ENCODE measurements at regions not wholly inside any gene's neighbourhood (a gene's known extent, or its start where the extent isn't known, plus 50 kb on each side); places are given as distances from the start of the nearest gene placed in this dataset.

GRCh38 chrX:39850630-39851152 is 247.1 kb downstream of the BCOR start (continued):
- TF ChIP-seq FOXJ3 (CRISPR knock-in tag; IDR thresholded peaks at IDR 0.05), result no peak
- peak; percentile 90 for TF ChIP-seq TCF12 (IDR thresholded peaks at IDR 0.05)
- peak; percentile 21 to 59; a peak in 2 of 4 replicates for TF ChIP-seq EP300 (IDR thresholded peaks at IDR 0.05; ENCODE audit: borderline replicate concordance in 1 of 2, low read depth in 1 of 2, low read length in 1 of 2)
- no peak for TF ChIP-seq ZBTB33 (IDR thresholded peaks at IDR 0.05; ENCODE audit: borderline replicate concordance, low read depth)

- Histone ChIP-seq H3K4me2 (no peak overlapping the region), H3K4me1 (ENCODE audit: control insufficient read depth in 1 of 2, insufficient read depth in 2 of 2, low read depth in 1 of 2, low read length in 1 of 2) (peaks cover 17 to 25% of the 10 kb centered on the region in 2 experiments; a peak in 2 of 4 replicates), H3K4me3 (ENCODE audit: low read depth in 2 of 2, low read length in 1 of 2) (no peak overlapping the region), H3K9me2 (no peaks in the 10 kb centered on the region), H3K9me3 (no peaks in the 10 kb centered on the region), H3K27ac (ENCODE audit: low read depth in 2 of 2, low read length in 1 of 2) (no peak overlapping the region), H3K27me3 (ENCODE audit: insufficient read depth) (no peaks in the 10 kb centered on the region; the same call in 1 of the 2 replicates), H3K36me3 (replicated peaks in 1 of 2; ENCODE audit: control insufficient read depth in 1 of 2, insufficient read depth in 2 of 2, low read length in 1 of 2) (no peaks in the 10 kb centered on the region), H3K79me2 (ENCODE audit: insufficient read depth) (no peaks in the 10 kb centered on the region), H3K9ac (no peak overlapping the region), H2AFZ (ENCODE audit: low read depth) (no peak overlapping the region), H4K20me1 (ENCODE audit: insufficient read depth) (no peaks in the 10 kb centered on the region), H3F3A (replicated peaks; ENCODE audit: insufficient read depth) (no peaks in the 10 kb centered on the region)
- POLR2A ChIA-PET, result no interaction called here
- TF ChIP-seq MAX (IDR thresholded peaks at IDR 0.05; ENCODE audit: low read depth), result no peak
- no peak for TF ChIP-seq GATA2 (CRISPR knock-in tag; IDR thresholded peaks at IDR 0.05)
- TF ChIP-seq FOXM1 (IDR thresholded peaks at IDR 0.05; ENCODE audit: low read depth), result no peak
- TF ChIP-seq SMC3 (IDR thresholded peaks at IDR 0.05; ENCODE audit: low read depth, low read length), result no peak
- TF ChIP-seq TCF12 (IDR thresholded peaks at IDR 0.05), result no peak
- no peak for TF ChIP-seq YY1 (IDR thresholded peaks at IDR 0.05; ENCODE audit: low read depth)
- no peak for TF ChIP-seq FOXJ3 (CRISPR knock-in tag; IDR thresholded peaks at IDR 0.05)
- no peak for TF ChIP-seq TEAD4 (IDR thresholded peaks at IDR 0.05; ENCODE audit: borderline replicate concordance, insufficient read depth)
- TF ChIP-seq RCOR1 (IDR thresholded peaks at IDR 0.05; ENCODE audit: low read length), result no peak
- no peak for TF ChIP-seq ZBTB33 (IDR thresholded peaks at IDR 0.05; ENCODE audit: borderline replicate concordance, low read depth)
- TF ChIP-seq EZH2phosphoT487 (IDR thresholded peaks at IDR 0.05; ENCODE audit: borderline replicate concordance, low read depth), result no peak
- TF ChIP-seq SIN3A (IDR thresholded peaks at IDR 0.05; ENCODE audit: borderline replicate concordance, low read depth, low read length), result no peak
- TF ChIP-seq TAF1 (IDR thresholded peaks at IDR 0.05; ENCODE audit: borderline replicate concordance, low read depth, low read length), result no peak
- no peak for TF ChIP-seq RFX5 (IDR thresholded peaks at IDR 0.05; ENCODE audit: low read length)
- TF ChIP-seq, protein P1, sequence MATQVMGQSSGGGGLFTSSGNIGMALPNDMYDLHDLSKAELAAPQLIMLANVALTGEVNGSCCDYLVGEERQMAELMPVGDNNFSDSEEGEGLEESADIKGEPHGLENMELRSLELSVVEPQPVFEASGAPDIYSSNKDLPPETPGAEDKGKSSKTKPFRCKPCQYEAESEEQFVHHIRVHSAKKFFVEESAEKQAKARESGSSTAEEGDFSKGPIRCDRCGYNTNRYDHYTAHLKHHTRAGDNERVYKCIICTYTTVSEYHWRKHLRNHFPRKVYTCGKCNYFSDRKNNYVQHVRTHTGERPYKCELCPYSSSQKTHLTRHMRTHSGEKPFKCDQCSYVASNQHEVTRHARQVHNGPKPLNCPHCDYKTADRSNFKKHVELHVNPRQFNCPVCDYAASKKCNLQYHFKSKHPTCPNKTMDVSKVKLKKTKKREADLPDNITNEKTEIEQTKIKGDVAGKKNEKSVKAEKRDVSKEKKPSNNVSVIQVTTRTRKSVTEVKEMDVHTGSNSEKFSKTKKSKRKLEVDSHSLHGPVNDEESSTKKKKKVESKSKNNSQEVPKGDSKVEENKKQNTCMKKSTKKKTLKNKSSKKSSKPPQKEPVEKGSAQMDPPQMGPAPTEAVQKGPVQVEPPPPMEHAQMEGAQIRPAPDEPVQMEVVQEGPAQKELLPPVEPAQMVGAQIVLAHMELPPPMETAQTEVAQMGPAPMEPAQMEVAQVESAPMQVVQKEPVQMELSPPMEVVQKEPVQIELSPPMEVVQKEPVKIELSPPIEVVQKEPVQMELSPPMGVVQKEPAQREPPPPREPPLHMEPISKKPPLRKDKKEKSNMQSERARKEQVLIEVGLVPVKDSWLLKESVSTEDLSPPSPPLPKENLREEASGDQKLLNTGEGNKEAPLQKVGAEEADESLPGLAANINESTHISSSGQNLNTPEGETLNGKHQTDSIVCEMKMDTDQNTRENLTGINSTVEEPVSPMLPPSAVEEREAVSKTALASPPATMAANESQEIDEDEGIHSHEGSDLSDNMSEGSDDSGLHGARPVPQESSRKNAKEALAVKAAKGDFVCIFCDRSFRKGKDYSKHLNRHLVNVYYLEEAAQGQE (IDR thresholded peaks at IDR 0.05; ENCODE audit: low read depth, low read length), result no peak
- no peak for TF ChIP-seq GABPA (IDR thresholded peaks at IDR 0.05; ENCODE audit: low read depth)
- TF ChIP-seq, protein P2, sequence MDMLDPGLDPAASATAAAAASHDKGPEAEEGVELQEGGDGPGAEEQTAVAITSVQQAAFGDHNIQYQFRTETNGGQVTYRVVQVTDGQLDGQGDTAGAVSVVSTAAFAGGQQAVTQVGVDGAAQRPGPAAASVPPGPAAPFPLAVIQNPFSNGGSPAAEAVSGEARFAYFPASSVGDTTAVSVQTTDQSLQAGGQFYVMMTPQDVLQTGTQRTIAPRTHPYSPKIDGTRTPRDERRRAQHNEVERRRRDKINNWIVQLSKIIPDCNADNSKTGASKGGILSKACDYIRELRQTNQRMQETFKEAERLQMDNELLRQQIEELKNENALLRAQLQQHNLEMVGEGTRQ (IDR thresholded peaks at IDR 0.05; ENCODE audit: borderline replicate concordance, low read depth, low read length), result no peak
- TF ChIP-seq RAD21 (IDR thresholded peaks at IDR 0.05; ENCODE audit: low read length), result no peak
- WGBS (ENCODE audit: low lambda C conversion rate), result 56% methylated on average over 5 of the region's 5 CpGs
- DNase-seq, result no peak
- CTCF ChIA-PET, result interaction anchor here (1.3 kb wide), 1 partner anchor 19 kb away, joined by 3 read pairs; no protein-coding TSS in a partner anchor
Measured at GRCh38 chrX:39851745-39852455, 245.9 kb downstream of the BCOR start.
